ENCODE measurements at regions not wholly inside any gene's neighbourhood (a gene's known extent, or its start where the extent isn't known, plus 50 kb on each side); places are given as distances from the start of the nearest gene placed in this dataset.

GRCh38 chr2:56985609-56986008 lies 801.8 kb downstream of the CCDC85A start:
- TF ChIP-seq EP300 (IDR thresholded peaks at IDR 0.05): no peak
- TF ChIP-seq CTCF (IDR thresholded peaks at IDR 0.05): no peak

Data from ovary (tissue), 3 donors.